SK-N-SH treated with all-trans-retinoic acid at 6 μM for 48 hours (cell line): ENCODE measurements at regions not wholly inside any gene's neighbourhood (a gene's known extent, or its start where the extent isn't known, plus 50 kb on each side); places are given as distances from the start of the nearest gene placed in this dataset.

Experiments used
- CREB5 ChIP-seq: fragments of 250-450 bp; sonication (Bioruptor Pico); IDR thresholded peaks from 2 replicates; pipeline ENCODE4 v1.5.1; 2020; ENCODE audit warnings: low read depth, mild to moderate bottlenecking, moderate library complexity
- ESRRG ChIP-seq: fragments of 250-450 bp; sonication (Bioruptor Pico); IDR thresholded peaks from 2 replicates; pipeline ENCODE4 v1.6.1; 2021; ENCODE audit warnings: mild to moderate bottlenecking
- OSR1 ChIP-seq: fragments of 250-450 bp; sonication (Bioruptor Pico); IDR thresholded peaks from 2 replicates; pipeline ENCODE4 v1.8.0; 2022; ENCODE audit warnings: moderate library complexity, mild to moderate bottlenecking, inconsistent platforms
- PATZ1 ChIP-seq: fragments of 250-450 bp; sonication (Bioruptor Pico); IDR thresholded peaks from 2 replicates; pipeline ENCODE4 v1.8.0; 2020; ENCODE audit warnings: mild to moderate bottlenecking, moderate library complexity, borderline replicate concordance
- RARB ChIP-seq: fragments of 250-450 bp; sonication (Bioruptor Pico); IDR thresholded peaks from 2 replicates; pipeline ENCODE4 v1.8.0; 2021; ENCODE audit warnings: mild to moderate bottlenecking, moderate library complexity
- ZFP30 ChIP-seq: fragments of 450-650 bp; formaldehyde crosslinking; IDR thresholded peaks from 2 replicates; pipeline ENCODE4 v1.5.0; 2022; ENCODE audit warnings: mild to moderate bottlenecking, moderate library complexity
- ZNF565 ChIP-seq: fragments of 450-650 bp; formaldehyde crosslinking; conservative IDR thresholded peaks from 2 replicates; pipeline ENCODE4 v1.5.0; 2020; ENCODE audit warnings: low read depth, mild to moderate bottlenecking, moderate library complexity

- TF ChIP-seq OSR1 (CRISPR knock-in tag) (no peak), RARB (CRISPR knock-in tag) (no peak), ESRRG (no peak), PATZ1 (CRISPR knock-in tag) (no peak), ZFP30 (CRISPR knock-in tag) (no peak), ZNF565 (CRISPR knock-in tag) (no peak), CREB5 (CRISPR knock-in tag) (no peak)
Observed at GRCh38 chr2:49836017-49836416, 681.7 kb upstream of the FSHR start.
